Inflammatory macrophage treated with lipopolysaccharide for 4 hours (primary cell): ENCODE measurements at regions not wholly inside any gene's neighbourhood (a gene's known extent, or its start where the extent isn't known, plus 50 kb on each side); places are given as distances from the start of the nearest gene placed in this dataset.
A peak's percentile ranks its signal among the peaks of the same experiment; 100 is the strongest.

Experiments used
- DNase-seq: peaks from one replicate; pipeline ENCODE4 v3.0.0-alpha.2; 2020

DNA sequence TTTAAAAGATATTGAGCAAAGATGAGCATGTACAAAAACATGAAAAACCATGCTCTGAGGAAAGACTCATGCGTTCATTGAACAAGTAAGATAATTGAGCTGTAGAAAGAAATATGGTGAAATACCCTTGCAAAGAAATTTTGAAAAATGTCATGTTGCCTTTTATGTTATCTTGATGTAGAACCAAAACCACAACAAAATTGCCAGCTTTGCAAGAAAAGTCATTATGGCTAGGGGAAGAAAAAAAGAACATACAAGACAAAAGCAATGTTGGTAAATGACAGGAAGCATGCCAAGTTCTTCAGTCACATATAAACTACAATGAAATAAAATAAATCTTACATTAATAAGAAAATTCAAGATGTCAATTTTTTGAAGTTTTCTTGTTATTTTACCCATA lies 368.0 kb downstream of the IRX1 start:
- DNase-seq = no peak

DNA sequence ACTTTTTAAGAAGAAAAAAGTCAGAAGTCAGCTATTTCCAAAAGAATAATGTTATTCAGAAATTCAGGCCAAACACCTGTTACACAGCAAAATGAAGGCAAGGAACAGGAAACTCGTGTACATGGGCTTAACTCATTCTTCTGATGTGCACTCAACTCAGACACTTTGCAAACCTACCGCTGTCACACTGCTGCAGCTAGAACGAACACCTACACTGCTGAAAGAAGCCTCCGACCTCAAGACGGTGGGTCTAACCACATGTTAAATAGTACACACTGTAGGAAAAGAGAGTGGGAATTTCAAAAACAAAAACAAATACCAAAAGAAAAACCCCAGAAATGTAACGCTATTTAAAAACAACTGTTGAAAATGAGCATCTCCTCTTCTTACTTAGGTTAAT lies 384.5 kb downstream of the IRX1 start:
- no peak for DNase-seq

DNA sequence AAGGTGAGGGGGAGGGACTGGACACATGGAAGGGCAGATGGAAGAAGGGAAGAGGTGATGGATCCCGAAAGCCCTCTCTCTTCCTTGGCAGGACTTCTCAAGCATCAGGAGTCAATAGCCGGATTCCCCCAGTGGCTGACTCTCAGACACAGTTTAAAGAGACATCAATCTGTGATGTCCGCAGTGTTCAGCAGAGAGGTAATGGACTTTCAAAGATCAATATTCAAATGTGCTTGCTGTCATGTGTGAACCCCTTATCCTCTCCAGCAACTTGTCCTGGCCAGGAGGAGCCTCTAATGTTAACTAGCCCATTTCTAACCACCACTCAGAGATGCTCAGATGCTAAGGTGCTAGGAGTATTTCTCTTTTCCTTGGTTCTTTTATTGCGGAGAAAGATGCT lies 392.2 kb downstream of the IRX1 start:
- no peak for DNase-seq

DNA sequence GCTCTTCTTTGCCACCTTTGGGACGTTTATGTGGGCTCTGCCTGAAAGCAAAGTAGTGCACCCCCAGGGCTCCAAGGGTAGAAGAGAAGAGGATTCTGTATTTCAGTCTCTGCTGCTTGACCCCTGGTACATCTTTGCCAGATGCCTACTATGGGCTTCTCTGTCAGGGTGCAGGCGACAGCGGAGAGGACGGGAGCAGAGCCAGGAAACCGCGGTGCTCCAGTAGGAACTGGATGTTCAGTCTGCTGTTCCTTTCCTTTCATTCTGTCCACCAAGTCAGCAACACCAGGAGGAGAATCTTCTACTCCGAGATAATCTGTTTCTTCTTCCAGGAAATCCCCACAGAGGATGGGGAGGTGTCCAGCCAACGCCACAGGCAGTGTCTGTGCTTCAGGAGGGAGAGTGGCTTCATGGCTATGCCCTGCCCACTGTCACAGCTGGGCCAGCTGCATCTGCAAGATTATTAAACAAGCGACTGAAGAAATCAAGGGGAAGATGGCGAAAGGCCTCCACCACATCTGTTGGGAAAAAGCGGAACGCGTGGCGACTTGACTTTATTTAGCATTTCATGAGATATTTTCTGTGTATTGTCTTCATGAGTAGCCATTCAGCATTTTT lies 398.3 kb downstream of the IRX1 start:
- peak; percentile 17 for DNase-seq

DNA sequence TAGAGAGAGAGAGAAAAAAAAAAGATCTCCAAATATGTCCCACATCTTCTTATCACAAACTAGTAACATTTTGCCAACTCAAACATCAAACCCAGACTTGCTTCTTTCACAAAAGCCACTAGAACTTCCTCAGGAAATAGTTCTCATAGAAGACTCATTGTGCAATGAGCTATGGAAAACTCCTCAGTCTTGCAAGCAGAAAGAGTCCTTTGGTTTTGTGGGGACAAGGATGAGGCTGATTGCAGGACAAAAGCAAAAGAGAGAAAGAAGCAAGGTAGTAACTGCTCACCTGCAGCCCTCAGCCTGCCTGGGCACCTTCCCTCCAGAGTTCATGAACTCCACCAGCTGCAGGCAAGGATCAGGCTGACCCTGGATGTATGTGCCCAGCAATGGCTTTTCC lies 399.0 kb downstream of the IRX1 start:
- peak; percentile 11 for DNase-seq

DNA sequence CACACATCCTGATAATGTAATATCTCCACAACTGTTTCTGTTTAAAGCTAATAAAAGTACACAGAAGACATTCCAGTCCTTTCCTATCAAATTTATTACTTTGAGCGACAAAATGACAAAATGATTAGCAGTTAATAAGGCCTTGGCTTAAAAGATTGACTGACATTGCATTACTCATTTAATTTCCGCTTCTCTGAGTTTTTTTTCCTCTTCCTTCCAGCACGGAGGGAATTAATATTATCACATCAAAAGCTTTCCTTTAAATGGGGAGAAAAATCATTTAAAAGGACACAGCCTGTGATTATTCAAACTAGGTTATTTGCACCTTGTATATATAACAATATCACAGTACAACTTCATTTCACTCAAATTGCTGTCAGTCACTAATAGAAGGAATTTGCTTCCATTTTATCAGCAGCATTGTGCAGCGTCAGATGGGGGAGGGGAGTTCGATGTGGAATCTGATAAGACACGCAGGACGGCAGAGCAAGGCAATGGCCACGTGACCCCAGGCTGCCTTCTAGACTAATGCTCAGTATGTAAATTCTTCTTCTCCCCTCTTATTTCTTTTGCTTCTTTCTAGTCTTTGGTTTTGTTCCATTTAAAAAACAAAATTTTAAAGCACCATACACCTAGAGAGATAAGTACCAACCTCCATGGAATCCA lies 400.5 kb downstream of the IRX1 start:
- DNase-seq = no peak

DNA sequence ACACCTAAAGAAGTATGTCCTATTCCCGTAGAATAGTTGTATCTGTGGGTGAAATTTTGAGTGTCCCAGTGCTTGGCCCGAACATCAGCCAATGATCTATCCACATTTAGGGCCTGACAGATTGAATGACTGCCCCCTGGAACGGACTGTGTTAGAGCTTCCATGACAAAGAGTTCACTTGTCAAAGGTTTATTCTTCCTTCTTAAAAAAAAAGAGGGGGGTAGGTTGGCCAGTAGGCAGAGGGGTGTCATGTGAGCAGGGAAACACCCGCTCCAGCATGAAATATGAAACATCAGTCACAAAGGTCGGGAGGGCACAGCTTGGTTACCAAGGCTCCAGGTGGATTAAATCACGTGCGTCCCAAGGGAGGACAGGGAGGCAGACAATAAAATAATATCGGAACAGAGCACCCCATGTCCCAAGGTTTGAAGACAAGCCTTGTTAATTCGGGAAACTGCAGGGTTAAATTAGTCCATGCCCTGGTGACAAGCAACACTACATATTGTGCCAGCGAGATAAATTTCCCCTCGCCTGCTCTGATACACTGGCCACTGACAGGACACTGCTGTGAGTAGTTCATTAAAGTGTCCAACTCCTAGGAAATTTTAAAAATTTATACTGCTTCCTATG lies 401.2 kb downstream of the IRX1 start:
- no peak for DNase-seq

DNA sequence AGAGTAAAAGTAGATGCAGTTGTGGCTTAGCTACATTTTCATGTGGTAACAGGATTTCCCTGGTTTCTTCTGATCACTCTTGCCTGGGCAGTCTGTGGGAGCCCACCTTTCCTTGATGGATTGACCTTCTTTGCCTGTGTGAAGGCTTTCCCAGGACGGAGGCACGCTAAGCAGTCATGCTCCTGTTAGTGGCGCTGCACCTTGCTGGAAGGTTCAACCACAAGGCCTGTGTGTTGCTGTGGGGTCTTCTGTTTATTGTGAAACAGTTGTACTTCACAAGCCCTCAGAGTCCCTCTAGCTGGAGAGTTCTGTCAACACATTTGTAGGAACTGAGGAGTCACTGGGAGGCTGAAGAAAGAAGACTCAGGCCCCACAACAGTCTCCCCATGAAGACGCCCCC lies 402.0 kb downstream of the IRX1 start:
- DNase-seq = no peak

DNA sequence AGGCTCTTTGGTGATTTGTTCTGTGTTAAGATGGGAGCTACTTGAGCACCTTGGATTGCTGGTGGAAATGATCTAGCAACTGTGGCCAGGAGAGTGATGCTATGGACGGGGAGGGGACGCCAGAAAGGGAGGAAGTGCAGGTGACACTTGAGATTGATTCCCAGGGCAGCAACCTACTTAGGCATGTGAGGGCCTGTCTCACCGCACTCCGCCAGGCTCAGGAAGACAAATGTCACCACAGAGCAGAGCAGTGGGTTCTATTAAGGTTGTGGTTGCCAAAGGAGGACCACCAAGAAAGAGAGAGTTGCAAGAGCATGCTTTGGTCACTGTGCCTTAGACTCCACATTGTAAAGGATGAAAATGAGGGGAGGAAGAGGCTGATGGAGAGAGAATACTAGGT lies 404.3 kb downstream of the IRX1 start:
- DNase-seq = no peak

DNA sequence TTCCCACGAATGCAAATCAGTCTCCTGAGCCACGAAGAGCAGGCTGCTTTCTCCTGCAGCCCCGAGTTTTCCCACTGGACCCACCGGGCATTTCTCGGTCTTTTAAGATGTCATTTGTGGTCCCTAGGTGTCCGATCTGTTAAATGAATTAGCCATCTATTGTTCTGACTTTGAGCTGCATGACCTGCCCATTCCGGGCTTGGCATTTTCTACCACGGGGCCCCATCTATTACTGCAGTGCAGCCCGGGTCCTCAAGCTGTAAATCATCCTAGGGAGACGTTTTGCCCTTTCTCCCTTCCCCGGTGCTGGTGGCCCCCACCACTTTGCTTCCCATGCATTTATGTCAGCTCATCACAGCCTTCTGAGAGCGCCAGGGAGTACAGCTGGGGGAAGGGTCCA lies 405.4 kb downstream of the IRX1 start:
- no peak for DNase-seq

DNA sequence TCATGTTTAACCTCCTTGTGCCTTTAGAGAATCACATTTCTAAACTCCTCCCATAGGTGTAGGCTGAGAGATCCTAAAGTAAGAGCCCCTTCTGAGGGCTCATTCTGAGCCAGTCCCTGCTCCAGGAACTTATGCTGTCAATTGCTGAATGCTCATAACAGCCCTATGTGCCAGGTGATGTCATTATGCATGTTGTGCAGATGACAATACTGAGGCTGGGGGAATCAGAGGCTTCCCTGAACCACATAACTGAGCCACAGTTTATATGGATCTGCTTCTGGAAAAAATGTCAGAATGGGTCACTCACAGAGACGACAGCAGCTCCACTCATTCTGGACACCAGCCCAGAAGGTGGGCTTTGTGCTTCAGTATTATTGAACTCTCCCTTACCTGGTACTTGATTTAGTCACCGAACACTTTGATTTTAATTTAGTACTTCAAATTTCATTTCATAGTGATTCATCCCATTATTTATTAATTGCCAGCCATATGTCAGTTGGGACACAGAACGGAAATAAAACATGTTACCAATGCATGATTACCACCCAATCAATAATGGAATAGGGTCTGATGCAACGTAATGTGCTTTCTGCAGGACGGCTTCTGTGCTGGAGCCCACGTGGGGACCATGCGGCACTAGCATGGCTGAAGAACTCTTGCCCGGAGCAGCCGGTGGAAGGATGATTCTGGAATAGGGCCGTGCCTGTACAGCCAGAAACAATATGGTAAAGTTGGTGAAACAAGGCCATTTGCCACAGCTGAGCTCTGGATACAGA lies 406.3 kb downstream of the IRX1 start:
- DNase-seq = no peak

DNA sequence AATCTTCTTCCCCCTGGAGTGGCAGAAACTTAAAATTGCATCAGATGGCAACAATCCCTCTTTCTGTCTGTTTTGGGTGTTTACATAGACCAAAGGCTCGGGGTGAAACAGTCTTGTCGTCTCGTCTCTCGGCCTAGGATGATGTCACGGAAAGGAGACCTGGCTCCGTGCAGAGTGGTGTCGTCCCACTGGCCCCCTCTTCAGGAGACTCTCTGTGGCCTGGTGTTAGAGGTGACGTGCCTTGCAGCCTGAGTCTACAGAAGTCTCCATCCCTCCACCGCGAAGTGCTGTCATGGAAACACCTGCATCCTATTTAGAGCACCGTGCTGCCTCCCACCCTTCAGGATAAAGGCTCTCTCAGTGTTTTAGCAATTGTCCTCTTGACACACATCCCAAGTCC lies 409.7 kb downstream of the IRX1 start:
- DNase-seq = no peak

DNA sequence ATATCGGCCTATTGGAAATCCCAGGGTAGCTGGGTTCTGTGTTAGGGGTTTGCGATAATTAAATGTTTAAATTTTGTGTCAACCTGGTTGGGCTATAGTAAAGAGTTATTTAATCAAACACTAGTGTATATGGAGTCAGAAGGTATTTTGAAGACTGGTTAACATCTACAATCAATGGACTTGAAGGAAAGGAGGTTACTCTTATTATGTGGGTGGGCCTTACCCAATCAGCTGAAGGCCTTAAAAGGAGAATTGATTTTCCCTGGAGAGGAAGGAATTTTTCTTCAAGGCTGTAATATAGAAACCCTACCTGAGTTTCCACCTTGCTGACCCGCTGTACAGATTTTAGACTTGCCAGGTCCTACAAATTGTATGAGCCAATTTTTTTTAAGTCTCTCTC lies 411.4 kb downstream of the IRX1 start:
- DNase-seq = no peak

DNA sequence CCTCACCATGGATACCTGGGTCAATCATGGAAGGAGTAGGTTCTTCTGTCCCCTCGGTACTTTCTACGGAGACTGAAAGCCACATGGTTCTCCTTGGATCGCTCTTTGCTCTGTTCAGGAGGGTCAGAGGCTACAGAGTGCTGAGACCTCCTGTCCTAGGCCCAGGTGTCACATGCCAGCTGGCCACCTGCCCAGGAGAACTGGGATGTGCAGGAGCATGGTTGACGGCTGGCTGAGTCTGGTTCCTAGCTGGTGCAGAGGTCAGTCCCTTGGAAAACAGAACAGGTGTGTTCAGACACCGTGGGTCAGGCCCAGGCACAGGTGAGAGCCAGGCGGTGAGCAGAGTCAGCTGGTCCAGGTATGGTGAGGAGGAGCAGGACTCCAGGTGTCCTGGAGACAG lies 416.3 kb downstream of the IRX1 start:
- no peak for DNase-seq

DNA sequence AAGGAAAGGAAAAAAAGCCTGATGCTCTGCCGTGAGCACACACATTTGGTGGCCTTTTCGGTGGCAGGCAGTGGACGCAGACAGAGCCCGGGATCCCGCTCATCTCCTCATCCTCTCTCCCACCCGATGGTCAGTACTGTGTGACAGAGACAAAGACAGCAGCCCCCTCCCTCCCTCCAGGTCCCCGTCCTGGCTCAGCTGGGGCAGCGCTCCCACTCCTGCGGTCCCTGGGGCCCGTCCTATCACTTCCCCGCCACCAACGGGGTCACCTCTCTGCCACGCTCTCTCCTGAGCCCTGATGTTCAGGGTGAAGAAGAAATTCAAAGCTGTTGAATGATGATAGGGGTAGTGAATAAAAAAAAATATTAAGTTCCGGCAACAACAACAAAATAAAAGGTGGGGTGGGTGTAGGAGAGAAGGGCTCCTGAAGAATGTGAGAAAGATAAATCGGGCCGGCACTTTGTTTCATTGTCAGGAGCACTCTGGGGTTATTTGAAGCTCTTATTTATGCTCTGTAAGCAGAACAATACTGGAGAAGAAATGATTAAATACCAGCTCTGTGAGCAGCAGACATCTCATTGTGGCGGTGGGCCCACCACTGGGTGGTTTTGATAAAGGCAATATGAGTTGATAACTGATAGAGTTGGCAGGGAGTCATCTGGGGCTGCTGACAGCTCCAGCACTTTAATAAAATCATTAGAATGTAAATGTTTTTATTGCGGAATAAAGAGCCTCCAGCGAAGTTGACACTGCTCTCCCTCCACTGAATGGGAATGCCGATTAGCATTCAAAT lies 417.7 kb downstream of the IRX1 start:
- DNase-seq = no peak

DNA sequence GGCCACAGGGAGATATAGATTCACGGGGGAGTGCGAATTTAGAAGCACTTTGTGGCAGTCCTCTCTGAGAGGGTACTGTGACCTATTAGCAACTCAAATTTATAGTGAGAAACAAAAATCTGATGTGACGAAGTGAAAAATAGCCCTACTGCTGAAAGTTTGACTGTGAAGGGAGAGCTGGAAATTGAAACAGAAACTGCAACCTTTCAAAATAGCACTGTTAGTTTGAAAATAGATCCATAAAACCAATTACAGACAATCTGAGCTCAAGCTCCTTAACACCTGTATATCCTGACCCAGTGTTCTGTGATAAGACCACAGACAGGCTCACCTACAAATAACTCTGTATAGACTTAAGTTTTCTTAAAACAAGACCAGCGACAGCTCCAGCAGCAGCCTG lies 420.1 kb downstream of the IRX1 start:
- no peak for DNase-seq

DNA sequence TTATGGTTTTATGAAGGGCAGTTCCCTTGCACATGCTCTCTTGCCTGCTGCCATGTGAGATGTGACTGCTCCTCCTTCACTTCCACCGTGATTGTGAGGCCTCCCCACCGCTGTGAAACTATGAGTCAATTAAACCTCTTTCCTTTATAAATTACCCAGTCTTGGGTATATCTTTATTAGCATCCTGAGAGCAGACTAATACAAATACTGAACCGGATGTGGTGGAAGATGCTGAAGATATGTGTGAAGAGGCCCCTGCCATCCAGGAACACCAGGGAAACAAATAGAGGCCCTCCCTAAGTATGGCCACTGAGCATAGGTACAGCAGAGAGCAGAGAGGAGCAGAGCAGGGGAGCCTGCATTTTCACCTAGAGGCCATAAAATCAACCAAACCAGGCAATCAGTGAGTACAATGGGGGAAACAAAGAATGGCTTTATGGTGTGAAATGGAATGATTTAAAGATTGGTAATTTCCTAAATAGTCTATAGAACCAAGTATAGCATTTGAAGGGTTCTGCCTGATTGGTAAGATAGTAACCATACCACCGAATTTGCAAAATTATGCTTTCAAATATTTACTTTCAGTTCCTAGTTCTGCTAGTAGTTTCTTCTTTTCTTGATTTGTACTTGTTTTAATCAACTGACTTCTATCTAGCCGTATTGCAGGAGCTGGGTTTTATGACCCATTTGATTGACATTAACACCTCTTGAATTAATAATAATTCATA lies 421.6 kb downstream of the IRX1 start:
- DNase-seq = no peak

DNA sequence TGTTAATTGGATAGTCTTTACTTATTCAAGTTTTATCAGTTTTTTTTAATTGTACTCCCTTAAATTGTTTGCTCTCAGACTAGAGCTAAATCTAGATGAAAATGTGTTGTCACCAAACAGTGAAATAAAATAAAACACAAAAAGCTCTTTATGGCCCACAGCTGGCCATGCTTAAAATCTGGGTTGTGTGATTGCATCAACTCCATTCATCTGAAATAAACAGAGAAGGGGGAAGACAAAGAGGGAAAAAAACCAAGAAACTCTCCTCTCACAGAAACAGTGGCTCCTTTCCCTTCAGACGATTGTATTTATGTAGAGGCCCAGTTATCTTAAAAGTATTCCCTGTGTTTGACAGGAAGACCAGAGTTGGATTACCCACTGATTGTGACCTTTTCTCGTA lies 422.4 kb downstream of the IRX1 start:
- no peak for DNase-seq

DNA sequence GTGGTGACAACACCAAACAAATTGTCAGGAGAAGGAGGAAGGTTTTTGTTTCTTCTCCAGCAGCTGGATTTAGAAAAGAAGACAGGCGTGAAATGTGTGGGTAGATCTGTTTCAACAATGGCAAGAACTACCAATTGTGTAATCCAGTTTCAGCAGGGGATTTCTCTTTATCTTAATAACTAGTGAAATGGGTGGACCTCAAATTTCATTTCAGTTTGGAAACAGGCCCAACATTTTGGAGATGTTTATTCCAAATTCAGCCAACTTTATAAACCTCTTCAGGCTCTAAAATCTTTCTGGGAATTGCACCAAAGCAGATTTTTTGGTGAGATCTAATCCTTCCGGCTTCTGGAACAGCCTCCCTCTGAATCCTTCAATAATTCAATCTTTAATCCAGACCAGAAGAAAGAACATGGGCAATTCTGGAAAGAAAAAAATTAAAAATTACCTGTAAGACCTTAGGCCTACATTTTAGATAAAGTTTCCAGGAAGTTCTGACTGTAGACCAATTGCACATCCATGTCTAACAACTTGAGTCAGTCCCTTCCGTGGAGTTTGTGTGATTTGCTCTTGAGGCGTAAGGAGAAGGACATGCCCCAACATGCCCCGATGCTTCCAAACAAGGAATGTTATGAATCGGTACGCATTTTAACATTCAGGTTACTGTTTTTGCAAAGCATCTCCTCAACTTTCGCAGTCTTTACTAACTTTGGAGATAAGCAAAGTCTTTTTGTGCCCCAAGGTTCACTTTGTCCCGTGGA lies 423.6 kb downstream of the IRX1 start:
- DNase-seq = peak; percentile 38

DNA sequence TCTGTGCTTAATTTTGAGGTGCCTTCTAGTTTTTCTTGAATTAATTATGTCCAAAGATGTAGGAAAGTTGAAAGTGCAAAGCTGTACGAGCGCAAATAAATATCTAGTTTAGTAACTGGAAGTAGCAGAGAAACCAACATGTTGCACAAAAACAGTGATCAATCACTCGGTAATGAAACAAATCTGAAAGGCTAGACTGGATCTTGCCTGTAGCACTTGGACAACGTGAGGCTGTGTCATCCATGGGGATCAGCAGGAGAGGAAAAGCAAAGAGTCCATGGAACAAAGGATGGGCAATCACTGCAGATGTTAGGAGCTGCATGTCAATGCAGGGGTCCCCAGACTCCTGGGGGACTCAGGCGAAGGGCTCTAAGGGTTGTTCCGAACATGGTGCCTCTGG lies 424.2 kb downstream of the IRX1 start:
- no peak for DNase-seq

DNA sequence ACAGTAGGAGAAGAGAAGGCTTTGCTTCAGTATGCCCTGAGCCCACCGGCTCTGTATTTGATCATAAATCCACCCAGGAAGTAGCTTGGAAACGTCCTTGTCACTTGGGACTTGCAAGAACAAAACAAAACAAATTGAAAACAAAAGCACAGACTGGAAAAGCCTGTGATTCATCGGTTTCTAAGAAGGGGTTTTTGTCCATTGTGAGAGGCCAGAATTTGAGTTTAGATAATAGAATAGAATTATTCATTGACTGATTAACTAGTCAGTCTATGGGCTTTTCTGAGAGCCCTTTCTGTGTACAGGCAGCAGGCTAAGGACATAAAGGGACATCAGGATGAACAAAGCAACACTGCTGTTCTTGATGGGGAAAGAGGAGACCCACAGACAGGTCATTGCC lies 424.8 kb downstream of the IRX1 start:
- DNase-seq = no peak
